Psoas muscle (tissue), 7 donors: ENCODE measurements at regions not wholly inside any gene's neighbourhood (a gene's known extent, or its start where the extent isn't known, plus 50 kb on each side); places are given as distances from the start of the nearest gene placed in this dataset.

ENCODE experiments used
- ATAC-seq, 4 donors: fragments of 200-7000 bp; cut with Tn5 transposase; one replicate each; pipeline ENCODE4 v1.9.1; 2020; ENCODE audit warnings: moderate library complexity in 3 of 4, mild to moderate bottlenecking in 2 of 4
- DNase-seq, 2 donors: peaks; one replicate each; pipeline ENCODE4 v3.0.0-alpha.2; 2020
- H3K27ac ChIP-seq: fragments of 200-600 bp; one replicate; pipeline ENCODE4 v1.8.0; 2022
- H3K27me3 ChIP-seq, 3 donors: fragments of 200-600 bp in 1 of 3; one replicate each; pipeline versions ENCODE4 v1.6.1 to v1.8.0; 2013 to 2022; ENCODE audit warnings: low read length in 2 of 3, mild to moderate bottlenecking in 2 of 3, moderate library complexity in 1 of 3; ENCODE audit not compliant: insufficient read depth in 3 of 3
- H3K36me3 ChIP-seq, 2 donors: fragments of 200-600 bp in 1 of 2; one replicate each; pipeline versions ENCODE4 v1.6.1 to v1.8.0; 2013 to 2022; ENCODE audit warnings: low read depth in 1 of 2, mild to moderate bottlenecking in 1 of 2, moderate library complexity in 1 of 2; ENCODE audit not compliant: insufficient read depth in 1 of 2
- H3K4me1 ChIP-seq: fragments of 200-600 bp; one replicate; pipeline ENCODE4 v1.8.0; 2022
- H3K4me3 ChIP-seq: fragments of 200-600 bp; one replicate; pipeline ENCODE4 v1.8.0; 2022; ENCODE audit warnings: mild to moderate bottlenecking
- H3K9me3 ChIP-seq: fragments of 200-600 bp; one replicate; pipeline ENCODE4 v1.8.0; 2022
- WGBS, 3 donors: extraction: QIAGEN DNeasy Blood & Tissue Kit; methylation state at CpG; one replicate each; pipeline versions ENCODE4 v1.1.6 to v1.1.7; 2013; 5-methylcytosine and 5-hydroxymethylcytosine counted together
- intact Hi-C, 2 donors: fragments of 100-400 bp; cut with DNase I; formaldehyde crosslinking; loops; one replicate each; pipeline versions ENCODE4 v1.11.0 to v1.14.2; 2022
- TF ChIP-seq, protein P1 (sequence below): fragments of 200-600 bp; IDR thresholded peaks from one replicate; pipeline ENCODE4 v1.8.0; 2022; ENCODE audit warnings: antibody characterized with exemption
- donor health status: healthy with polysubstance abuse.
- donor health status: DM: no; HTN: no; CAD: no; lungs with moderate emphysema.
- donor health status: Bipolar disorder and iron deficiency.
- donor health status: healthy.
- donor health status: DM: yes; HTN: yes; CAD: no.
- donor health status: DM: no; HTN: no; CAD: no.
- donor health status: DM: yes; HTN: yes; CAD: no.

DNA sequence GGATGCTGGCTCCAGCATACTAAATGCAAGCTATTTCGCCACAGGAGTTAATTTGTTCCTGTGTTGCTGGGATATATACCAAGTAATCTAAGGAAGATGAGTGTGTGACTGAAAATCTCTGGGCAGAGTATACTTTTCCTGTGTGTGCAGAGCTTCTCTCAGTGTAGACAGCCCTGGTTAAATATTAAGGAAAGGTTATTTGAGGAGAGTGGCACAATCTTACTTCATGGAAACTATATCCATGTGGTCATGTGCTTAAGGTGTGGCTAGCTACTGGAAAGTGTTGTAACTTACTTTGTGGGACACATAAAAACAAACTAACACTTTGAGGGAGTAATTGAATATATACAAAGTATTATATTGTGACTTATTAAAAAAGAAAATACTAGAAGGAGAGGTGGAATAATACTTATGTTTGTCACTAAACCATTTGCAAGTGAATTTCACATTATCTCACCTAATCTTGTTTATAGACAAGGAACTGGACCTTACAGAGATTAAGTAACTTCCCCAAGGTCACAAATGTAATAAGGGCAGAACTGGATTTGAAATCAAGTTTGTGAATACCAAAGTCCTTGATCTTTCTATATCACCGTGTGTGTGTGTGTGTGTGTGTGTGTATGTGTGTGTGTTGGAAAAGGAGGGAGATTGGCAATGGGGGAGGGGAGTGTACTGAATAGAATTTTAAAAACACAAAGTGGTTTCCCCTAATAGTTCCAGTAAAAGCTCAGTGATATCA is 408.2 kb upstream of the NR3C2 start:
- 37 to 62% (median 44%) methylated on average over 2 of the region's 2 CpGs for WGBS, 3 donors
- intact Hi-C loops = no loop called here
- ATAC-seq = peak in 3 of 4 donors; percentile 74 to 87 (median 81)

GRCh38 chr4:148849581-148849980 is 407.4 kb upstream of the NR3C2 start:
- Histone ChIP-seq H3K4me1 (peaks cover 4% of the 10 kb centered on the region), H3K4me3 (no peak overlapping the region), H3K27me3 (no peaks in the 10 kb centered on the region), H3K27ac (no peak overlapping the region), H3K36me3 (no peaks in the 10 kb centered on the region), H3K9me3 (no peaks in the 10 kb centered on the region)
- 84 to 95% (median 93%) methylated on average over 2 of the region's 2 CpGs for WGBS, 3 donors
- ATAC-seq = peak in 1 of 4 donors; percentile 6
- intact Hi-C loops = no loop called here
- no peak for DNase-seq
- TF ChIP-seq, protein P1, sequence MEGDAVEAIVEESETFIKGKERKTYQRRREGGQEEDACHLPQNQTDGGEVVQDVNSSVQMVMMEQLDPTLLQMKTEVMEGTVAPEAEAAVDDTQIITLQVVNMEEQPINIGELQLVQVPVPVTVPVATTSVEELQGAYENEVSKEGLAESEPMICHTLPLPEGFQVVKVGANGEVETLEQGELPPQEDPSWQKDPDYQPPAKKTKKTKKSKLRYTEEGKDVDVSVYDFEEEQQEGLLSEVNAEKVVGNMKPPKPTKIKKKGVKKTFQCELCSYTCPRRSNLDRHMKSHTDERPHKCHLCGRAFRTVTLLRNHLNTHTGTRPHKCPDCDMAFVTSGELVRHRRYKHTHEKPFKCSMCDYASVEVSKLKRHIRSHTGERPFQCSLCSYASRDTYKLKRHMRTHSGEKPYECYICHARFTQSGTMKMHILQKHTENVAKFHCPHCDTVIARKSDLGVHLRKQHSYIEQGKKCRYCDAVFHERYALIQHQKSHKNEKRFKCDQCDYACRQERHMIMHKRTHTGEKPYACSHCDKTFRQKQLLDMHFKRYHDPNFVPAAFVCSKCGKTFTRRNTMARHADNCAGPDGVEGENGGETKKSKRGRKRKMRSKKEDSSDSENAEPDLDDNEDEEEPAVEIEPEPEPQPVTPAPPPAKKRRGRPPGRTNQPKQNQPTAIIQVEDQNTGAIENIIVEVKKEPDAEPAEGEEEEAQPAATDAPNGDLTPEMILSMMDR = no peak

More for the DNA sequence above, 408.2 kb upstream of the NR3C2 start:
- TF ChIP-seq, protein P1 = no peak
- no peaks in the 10 kb centered on the region for H3K9me3 ChIP-seq
- no peaks in the 10 kb centered on the region for H3K36me3 ChIP-seq
- H3K27me3 ChIP-seq = no peaks in the 10 kb centered on the region
- DNase-seq = no peak
- no peak overlapping the region for H3K27ac ChIP-seq
- H3K4me3 ChIP-seq = no peak overlapping the region
- H3K4me1 ChIP-seq = peaks cover 4% of the 10 kb centered on the region

DNA sequence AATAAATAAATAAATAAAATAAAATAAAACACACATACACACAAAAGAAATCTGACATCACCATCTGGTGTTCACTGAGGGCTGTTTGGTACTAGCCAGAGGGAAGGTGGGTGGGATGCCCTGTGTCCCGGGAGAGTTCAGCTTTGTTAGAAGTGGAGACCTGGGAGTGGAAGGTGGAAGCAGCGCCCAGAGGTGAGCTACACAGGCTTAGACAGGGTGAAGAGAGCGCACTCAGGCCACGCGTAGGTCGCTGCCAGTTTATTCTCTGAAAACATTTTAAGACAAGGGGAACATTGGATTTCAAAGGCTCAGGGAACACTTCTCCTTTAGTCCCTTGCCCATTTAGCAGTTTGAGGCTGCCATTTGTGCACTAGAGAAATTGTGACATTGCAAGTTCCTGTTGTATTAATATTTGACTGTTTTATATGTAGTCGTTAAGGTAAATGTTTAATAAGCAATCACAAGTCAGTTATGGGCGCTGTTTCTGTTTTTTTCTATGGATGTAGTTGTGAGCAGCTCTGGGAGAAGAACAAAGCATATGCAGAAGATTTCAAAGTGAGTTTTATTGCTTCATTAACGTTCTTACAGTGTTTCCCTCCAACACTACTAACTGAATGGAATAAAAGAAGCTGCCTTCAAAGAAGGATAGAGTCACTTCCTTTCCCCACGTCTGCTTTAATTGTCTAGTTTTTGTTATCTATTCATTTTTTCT is 405.5 kb upstream of the NR3C2 start:
- H3K4me3 ChIP-seq = no peak overlapping the region
- no peaks in the 10 kb centered on the region for H3K36me3 ChIP-seq
- TF ChIP-seq, protein P1 = no peak
- intact Hi-C loops = no loop called here
- no peaks in the 10 kb centered on the region for H3K9me3 ChIP-seq
- H3K27ac ChIP-seq = no peak overlapping the region
- H3K4me1 ChIP-seq = peaks cover 4% of the 10 kb centered on the region
- ATAC-seq (no peak), DNase-seq (no peak)
- 91 to 95% (median 91%) methylated on average over 10 of the region's 10 CpGs for WGBS, 3 donors
- no peaks in the 10 kb centered on the region for H3K27me3 ChIP-seq

GRCh38 chr4:148845609-148846008 is 403.4 kb upstream of the NR3C2 start:
- Histone ChIP-seq H3K4me1 (peaks cover 4% of the 10 kb centered on the region), H3K27me3 (no peaks in the 10 kb centered on the region), H3K4me3 (no peak overlapping the region), H3K9me3 (no peaks in the 10 kb centered on the region), H3K27ac (no peak overlapping the region), H3K36me3 (no peaks in the 10 kb centered on the region)
- DNase-seq = no peak
- ATAC-seq = no peak
- 9 to 38% (median 19%) methylated on average over 1 of the region's 1 CpG for WGBS, 3 donors
- intact Hi-C loops = no loop called here
- TF ChIP-seq, protein P1 = no peak
